HCEC 1CT (cell line): ENCODE measurements at regions not wholly inside any gene's neighbourhood (a gene's known extent, or its start where the extent isn't known, plus 50 kb on each side); places are given as distances from the start of the nearest gene placed in this dataset.
A peak's percentile ranks its signal among the peaks of the same experiment; 100 is the strongest.

Experiments used
- DNase-seq: peaks from one replicate; pipeline ENCODE4 v3.0.0-alpha.2; 2017

- DNase-seq, result no peak
Observed at GRCh38 chr1:218526198-218526580, 181.1 kb downstream of the TGFB2 start.

- peak; percentile 79 for DNase-seq
Observed at GRCh38 chr1:218527737-218528136, 182.6 kb downstream of the TGFB2 start.

- peak; percentile 54 for DNase-seq
Observed at GRCh38 chr1:218529646-218530300, 184.6 kb downstream of the TGFB2 start.

- no peak for DNase-seq
Observed at GRCh38 chr1:218531936-218532335, 186.8 kb downstream of the TGFB2 start.

GRCh38 chr1:218536296-218536986 lies 191.3 kb downstream of the TGFB2 start:
- DNase-seq, result no peak

- DNase-seq, result peak; percentile 92
Observed at GRCh38 chr1:218537122-218537913, 192.2 kb downstream of the TGFB2 start.

GRCh38 chr1:218538341-218538740 lies 193.2 kb downstream of the TGFB2 start:
- peak; percentile 31 for DNase-seq

DNA sequence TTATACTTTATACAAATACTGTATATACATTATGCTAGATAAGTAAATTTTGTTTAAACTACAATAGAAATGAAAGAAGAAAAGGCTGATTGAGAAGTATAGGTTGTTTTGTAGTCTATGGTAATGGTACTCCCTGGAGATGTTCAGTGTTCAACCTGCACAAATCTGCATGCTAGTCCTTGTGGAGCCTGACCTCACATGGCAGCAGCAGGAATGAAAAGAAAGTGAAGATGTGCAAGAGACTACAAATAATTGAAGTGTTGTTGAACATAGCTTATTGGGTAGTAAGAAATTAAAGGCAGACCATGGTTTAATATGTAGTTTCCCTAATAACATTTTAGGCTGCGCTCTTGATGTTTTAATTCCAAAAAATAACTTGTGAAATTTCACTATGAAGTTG lies 201.2 kb downstream of the TGFB2 start:
- peak; percentile 24 for DNase-seq

- DNase-seq, result no peak
Observed at GRCh38 chr1:218547957-218548730, 203.0 kb downstream of the TGFB2 start.

- DNase-seq, result no peak
Observed at GRCh38 chr1:218548764-218549163, 203.6 kb downstream of the TGFB2 start.

DNA sequence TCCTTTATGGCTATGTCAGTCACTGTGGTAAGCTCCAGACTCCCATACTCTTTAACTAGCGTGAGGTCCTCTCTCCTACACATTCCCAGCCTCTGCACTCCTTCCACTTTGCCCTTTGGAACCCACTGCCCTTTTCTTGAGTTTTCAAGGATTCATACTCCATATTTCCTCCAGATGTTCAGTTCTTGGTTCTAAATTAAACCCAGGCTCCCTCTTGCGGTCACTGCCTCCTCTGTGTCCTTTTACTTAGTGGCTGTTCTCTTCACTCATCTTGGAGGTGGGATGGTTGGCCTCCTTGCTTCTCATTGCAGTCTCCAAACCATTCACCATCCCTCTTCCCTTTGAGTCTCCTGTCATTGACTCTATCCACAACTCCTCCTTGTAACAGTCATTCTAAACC lies 208.1 kb downstream of the TGFB2 start:
- peak; percentile 32 for DNase-seq

DNA sequence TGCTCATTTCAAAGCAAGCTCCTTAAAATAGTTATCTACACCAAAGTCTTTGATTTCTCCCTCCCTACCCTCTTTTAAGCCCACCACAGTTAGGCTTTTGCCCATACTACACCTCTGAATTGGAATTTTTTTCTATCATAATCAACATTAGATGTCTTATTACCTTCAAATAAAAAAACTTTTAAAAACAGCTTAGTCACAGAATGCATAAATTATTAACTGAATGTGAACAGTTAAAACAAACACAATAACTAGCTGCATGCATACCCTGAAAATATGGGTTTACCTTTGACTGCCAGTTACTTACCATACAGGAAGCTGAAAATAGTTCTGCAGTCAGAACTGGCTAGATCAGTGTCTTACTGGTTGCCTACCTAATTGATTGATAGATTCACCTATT lies 210.9 kb downstream of the TGFB2 start:
- DNase-seq, result no peak

DNA sequence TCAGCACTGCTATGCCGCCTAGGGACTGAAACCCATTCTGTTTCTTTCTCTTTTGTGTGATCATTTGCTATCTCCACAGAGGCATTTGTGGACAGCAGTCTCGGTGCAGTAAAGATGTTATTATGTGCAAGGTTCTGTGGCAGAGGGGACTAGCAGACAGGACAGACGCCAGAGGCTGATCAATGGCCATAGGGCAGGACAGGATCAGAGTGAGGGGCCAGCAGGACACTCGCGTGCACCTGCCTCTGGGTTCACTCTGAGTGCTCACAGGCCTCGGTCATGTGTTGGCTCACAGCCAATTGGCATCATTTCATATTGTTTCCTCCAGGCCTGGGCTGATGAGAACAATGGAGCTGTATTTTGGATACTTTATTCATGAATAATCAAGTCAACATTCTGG lies 212.6 kb downstream of the TGFB2 start:
- no peak for DNase-seq

GRCh38 chr1:218558271-218558810 lies 213.2 kb downstream of the TGFB2 start:
- DNase-seq, result no peak

- DNase-seq, result no peak
Observed at GRCh38 chr1:218565377-218565776, 220.2 kb downstream of the TGFB2 start.

- peak; percentile 19 for DNase-seq
Observed at GRCh38 chr1:218568962-218569550, 223.9 kb downstream of the TGFB2 start.

DNA sequence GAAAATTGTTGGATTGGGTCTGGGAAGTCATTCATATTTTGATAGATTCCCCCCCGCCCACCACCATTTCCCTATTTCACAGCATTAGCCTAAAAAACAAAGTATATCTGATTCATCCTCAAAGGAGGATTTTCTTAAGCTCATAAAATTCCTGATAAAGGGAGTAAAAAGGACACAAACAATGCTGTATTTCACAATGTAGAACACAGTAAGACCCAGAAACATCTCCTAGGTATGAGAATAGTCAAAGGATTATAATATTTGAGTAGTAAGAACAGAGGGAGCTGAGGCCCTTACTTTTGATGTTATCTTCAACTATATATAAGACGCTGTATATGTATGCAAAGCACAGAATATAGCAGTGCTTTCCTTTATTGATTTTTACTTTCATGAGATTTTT lies 225.3 kb downstream of the TGFB2 start:
- no peak for DNase-seq

DNA sequence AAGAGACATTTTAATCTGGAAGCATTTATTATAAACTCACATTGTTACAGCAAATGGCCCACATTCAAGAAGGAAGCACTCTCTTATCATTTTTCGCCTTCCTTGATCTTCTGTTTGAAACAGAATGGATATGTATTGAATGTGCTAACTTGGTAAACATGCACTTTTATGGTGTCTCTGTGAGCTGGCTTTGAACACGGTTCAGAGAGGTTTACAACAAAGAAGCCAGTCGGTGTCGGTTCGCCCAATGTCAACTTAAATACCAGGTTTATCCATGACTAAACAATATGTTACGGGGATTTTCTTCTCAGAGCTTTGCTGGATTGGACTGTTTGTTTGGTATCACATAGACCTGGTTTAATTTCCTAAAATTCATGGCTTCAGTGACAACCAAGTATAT lies 226.4 kb downstream of the TGFB2 start:
- DNase-seq, result no peak

GRCh38 chr1:218572050-218572449 lies 226.9 kb downstream of the TGFB2 start:
- DNase-seq, result no peak

DNA sequence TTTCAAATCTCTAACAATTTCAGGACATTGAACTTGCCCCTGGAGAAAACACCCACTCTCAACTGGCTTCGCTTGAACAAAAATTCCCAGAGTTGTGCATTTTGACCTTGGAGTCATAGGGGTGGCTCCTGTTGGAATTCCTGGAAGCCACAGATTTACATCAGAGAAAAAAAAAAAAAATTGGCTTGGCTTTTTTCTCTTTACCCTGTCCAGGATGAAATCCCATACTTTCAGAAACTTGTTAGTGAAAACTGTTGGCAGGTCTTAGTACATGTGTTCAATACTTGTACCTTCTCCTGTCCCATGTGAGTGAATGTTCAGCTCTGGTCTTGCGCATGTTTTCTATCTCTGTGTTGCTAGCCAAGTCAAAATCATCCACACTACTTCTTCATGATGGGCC lies 228.8 kb downstream of the TGFB2 start:
- no peak for DNase-seq

DNA sequence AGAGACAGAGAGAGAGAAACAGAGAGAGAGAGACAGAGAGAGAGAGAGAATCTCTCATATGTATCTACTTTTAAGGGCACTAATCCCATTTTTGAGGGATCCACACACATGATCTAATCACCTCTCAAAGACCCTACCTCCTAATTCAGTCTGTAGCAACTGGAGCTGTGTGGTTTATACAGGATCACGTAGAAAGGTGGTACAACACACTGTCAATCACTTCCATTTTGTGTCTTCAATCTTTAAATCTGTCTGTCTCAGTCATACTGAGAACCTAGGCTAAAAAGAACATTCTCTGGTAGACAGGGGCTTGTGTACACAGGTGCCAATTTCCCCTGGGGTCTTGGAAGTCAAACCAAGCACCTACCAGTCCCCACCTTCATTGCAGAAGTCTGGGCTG lies 229.9 kb downstream of the TGFB2 start:
- no peak for DNase-seq

DNA sequence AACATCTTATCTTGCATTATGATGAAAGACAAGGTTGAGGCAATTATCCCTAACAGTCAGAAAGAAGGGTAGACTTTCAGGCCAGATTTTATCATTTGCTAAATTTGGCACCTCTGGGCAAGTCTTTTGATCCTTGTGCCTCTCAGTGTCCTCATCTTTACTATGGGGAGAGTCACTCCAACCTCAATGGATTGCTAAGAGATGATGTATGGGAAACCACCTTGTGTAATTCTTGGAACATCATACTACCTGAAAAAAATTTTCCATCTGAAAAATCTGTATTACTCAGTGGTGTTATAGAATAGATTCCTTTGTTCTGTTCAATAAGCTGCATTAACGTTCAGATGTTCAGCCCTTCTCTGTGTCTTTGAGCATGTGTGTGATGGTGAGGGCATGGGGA lies 230.7 kb downstream of the TGFB2 start:
- no peak for DNase-seq

DNA sequence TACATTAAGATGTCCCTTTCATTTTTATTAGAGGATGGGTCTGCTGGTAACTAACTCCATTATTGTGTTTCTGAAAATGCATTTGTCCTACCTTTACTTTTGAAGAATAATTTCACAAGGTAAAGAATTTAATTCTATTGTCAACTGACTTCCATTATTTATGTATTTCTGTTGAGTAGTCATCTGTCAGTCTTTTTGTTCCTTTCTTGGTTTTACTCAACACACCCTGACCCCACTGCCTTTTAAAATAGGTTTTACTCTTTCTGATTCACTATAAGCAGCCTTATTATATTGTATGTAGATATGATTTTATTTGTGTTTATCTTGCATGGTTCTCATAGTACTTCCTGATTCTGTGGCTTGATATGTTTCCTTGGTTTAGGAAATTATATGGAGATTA lies 237.5 kb downstream of the TGFB2 start:
- DNase-seq, result no peak
